Fibroblast of mammary gland (primary cell): ENCODE measurements at regions not wholly inside any gene's neighbourhood (a gene's known extent, or its start where the extent isn't known, plus 50 kb on each side); places are given as distances from the start of the nearest gene placed in this dataset.

ENCODE experiments used
- DNase-seq: peaks from one replicate; pipeline ENCODE4 v3.0.0-alpha.2; 2010; ENCODE audit warnings: low read depth
- H3K4me3 ChIP-seq: 2 replicates; pipeline ENCODE4 v1.5.1; 2011; ENCODE audit warnings: low read depth, mild to moderate bottlenecking, low read length, moderate library complexity; ENCODE audit not compliant: control insufficient read depth
- CTCF ChIP-seq: conservative IDR thresholded peaks from 2 replicates; pipeline ENCODE4 v1.5.1; 2011; ENCODE audit warnings: low read depth, low read length, inconsistent platforms; ENCODE audit not compliant: control insufficient read depth, insufficient read depth

- no peak overlapping the region for H3K4me3 ChIP-seq
- TF ChIP-seq CTCF, result no peak
- peak; percentile 36 for DNase-seq
Measured at GRCh38 chr4:72817012-72817411, 248.0 kb upstream of the ADAMTS3 start.

- H3K4me3 ChIP-seq, result no peak overlapping the region
Measured at GRCh38 chr4:72814241-72814640, 245.2 kb upstream of the ADAMTS3 start.

GRCh38 chr4:72809208-72809607 lies 240.2 kb upstream of the ADAMTS3 start:
- no peak for TF ChIP-seq CTCF
- H3K4me3 ChIP-seq, result no peak overlapping the region
- DNase-seq, result peak; percentile 17

More at GRCh38 chr4:72814241-72814640, 245.2 kb upstream of the ADAMTS3 start:
- no peak for TF ChIP-seq CTCF
- no peak for DNase-seq

GRCh38 chr4:72805284-72805683 lies 236.3 kb upstream of the ADAMTS3 start:
- TF ChIP-seq CTCF, result no peak
- no peak for DNase-seq
- no peak overlapping the region for H3K4me3 ChIP-seq

- no peak for DNase-seq
- TF ChIP-seq CTCF, result no peak
- H3K4me3 ChIP-seq, result no peak overlapping the region
Measured at GRCh38 chr4:72797486-72797885, 228.5 kb upstream of the ADAMTS3 start.

- no peak overlapping the region for H3K4me3 ChIP-seq
- TF ChIP-seq CTCF, result no peak
- DNase-seq, result no peak
Measured at GRCh38 chr4:72791054-72791453, 222.0 kb upstream of the ADAMTS3 start.

GRCh38 chr4:72786401-72786990 lies 217.5 kb upstream of the ADAMTS3 start:
- DNase-seq, result no peak
- no peak for TF ChIP-seq CTCF
- no peak overlapping the region for H3K4me3 ChIP-seq
